Activated T-helper 17 cell treated with anti-CD3 and anti-CD28 coated beads, Interleukin-2, amount 50 U/mL, for 72 hours (primary cell): ENCODE measurements at regions not wholly inside any gene's neighbourhood (a gene's known extent, or its start where the extent isn't known, plus 50 kb on each side); places are given as distances from the start of the nearest gene placed in this dataset.

ENCODE experiments used
- ATAC-seq: fragments of 150-1000 bp; cut with Tn5 transposase; replicated peaks from 2 replicates; pipeline ENCODE4 v1.10.0; 2021; ENCODE audit warnings: mild to moderate bottlenecking, moderate library complexity
- H3K27ac Mint-ChIP-seq: one replicate; pipeline ENCODE4 v1.8.0; 2022; ENCODE audit warnings: mixed read lengths
- H3K27me3 Mint-ChIP-seq: one replicate; pipeline ENCODE4 v1.8.0; 2022; ENCODE audit warnings: mixed read lengths
- H3K36me3 Mint-ChIP-seq: one replicate; pipeline ENCODE4 v1.8.0; 2022; ENCODE audit warnings: low read depth, mild to moderate bottlenecking, mixed read lengths
- H3K4me1 Mint-ChIP-seq: one replicate; pipeline ENCODE4 v1.8.0; 2022; ENCODE audit warnings: mixed read lengths
- H3K4me3 Mint-ChIP-seq: one replicate; pipeline ENCODE4 v1.8.0; 2022; ENCODE audit warnings: mild to moderate bottlenecking, mixed read lengths
- H3K9me3 Mint-ChIP-seq: one replicate; pipeline ENCODE4 v1.8.0; 2022; ENCODE audit warnings: mixed read lengths

DNA sequence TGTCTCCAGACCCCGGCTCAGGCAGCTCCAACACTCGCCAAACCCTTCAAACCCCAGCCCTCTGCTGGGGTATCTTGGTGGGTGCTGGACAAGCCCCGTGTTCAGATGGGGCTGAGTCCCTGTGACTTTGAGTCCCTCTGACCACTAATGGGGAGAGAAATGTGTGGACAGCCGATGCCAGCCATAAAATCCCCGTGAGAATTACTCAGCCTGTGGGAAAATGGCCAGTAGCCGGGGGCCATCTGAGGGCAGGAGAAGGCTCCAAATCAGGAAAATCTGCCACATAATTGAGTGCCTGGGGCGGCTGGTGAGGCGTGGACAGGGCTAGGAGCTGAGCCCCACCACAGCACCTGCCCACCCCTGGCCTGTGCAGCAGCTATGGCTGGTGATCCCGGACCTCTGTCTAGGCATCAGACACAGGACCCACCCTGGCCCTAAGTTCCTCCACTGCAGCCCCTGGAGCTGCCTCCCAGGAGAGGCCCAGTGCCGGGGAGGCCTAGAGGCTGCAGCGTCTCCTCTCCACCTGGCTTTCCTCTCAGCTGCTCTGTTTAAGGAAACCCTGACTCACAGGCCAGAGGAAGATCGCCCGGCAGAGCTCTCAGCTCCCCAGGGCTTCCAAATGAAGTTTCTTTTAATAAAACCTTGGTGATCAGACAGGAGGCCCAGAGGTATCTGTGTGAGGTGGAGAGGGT, 53.7 kb upstream of the SLCO4A1 start:
- no peak for ATAC-seq

DNA sequence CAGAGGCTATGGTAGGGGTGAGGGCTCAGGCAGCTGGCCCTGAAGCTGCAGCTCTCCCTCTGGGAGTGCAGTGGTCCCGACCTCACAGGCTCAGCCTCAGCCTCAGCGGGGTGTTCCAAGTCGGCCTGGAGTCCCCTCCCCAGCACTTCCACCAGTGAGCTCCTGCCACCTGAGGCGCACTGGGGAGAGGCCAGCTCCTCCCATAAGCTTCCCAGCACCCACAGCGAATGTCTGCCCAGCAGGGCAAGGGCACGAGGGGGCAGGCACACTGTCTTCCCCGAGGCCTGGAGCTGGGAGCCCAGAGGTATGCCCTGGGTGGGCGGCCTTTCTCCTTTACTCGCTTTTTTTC, 53.2 kb upstream of the SLCO4A1 start:
- Mint-ChIP-seq H3K36me3 (no peaks in the 10 kb centered on the region), H3K27ac (no peak overlapping the region), H3K27me3 (peaks cover 10% of the 10 kb centered on the region), H3K9me3 (no peaks in the 10 kb centered on the region), H3K4me3 (no peak overlapping the region), H3K4me1 (no peaks in the 10 kb centered on the region)
- ATAC-seq, result no peak

More for the DNA sequence above, 53.7 kb upstream of the SLCO4A1 start:
- H3K9me3 Mint-ChIP-seq, result no peaks in the 10 kb centered on the region
- H3K27ac Mint-ChIP-seq, result no peak overlapping the region
- no peaks in the 10 kb centered on the region for H3K36me3 Mint-ChIP-seq
- no peaks in the 10 kb centered on the region for H3K4me1 Mint-ChIP-seq
- peaks cover 10% of the 10 kb centered on the region for H3K27me3 Mint-ChIP-seq
- no peak overlapping the region for H3K4me3 Mint-ChIP-seq

DNA sequence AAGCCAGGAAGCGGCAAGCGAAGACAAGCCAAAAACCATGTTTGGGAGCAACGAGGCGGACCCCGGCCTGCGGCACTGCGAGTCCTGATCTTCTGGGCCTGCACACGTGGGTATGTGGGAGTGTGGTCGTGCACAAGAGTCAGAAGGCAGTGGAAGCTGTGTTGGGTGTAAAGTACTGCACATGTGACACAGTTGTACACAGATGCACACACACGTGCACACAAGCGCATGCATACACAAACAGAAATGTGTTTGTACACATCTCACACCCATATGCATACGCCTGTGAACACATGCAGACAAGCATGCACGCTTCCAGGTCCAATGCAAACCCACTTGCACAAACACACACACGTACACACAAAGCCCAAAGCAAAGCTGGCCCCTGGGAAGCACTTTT, 52.6 kb upstream of the SLCO4A1 start:
- no peaks in the 10 kb centered on the region for H3K9me3 Mint-ChIP-seq
- peaks cover 12% of the 10 kb centered on the region for H3K27me3 Mint-ChIP-seq
- H3K36me3 Mint-ChIP-seq, result no peaks in the 10 kb centered on the region
- H3K4me1 Mint-ChIP-seq, result no peaks in the 10 kb centered on the region
- no peak for ATAC-seq
- H3K4me3 Mint-ChIP-seq, result no peak overlapping the region
- no peak overlapping the region for H3K27ac Mint-ChIP-seq

GRCh38 chr20:62590309-62591121, 51.8 kb upstream of the SLCO4A1 start:
- no peak overlapping the region for H3K4me3 Mint-ChIP-seq
- peaks cover 14% of the 10 kb centered on the region for H3K27me3 Mint-ChIP-seq
- no peak overlapping the region for H3K27ac Mint-ChIP-seq
- no peaks in the 10 kb centered on the region for H3K9me3 Mint-ChIP-seq
- no peak for ATAC-seq
- no peaks in the 10 kb centered on the region for H3K36me3 Mint-ChIP-seq
- H3K4me1 Mint-ChIP-seq, result no peaks in the 10 kb centered on the region

DNA sequence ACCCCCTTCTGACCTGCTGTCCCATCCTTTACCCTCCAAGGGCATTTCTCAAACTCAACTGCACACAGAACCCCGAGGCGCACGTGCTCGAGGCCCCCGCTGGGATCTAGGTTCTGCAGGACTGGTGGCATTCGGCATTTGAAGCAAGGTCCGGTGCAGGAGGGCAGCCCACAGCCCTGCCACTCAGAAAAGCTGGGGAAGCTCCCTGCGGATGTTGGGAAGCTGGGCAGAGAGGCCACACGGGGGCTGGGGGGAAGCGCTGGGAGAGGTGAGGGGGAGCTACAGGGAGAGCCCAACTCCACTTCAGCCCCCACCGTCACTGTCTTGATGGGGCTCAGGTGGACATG, 51.2 kb upstream of the SLCO4A1 start:
- no peaks in the 10 kb centered on the region for H3K36me3 Mint-ChIP-seq
- no peaks in the 10 kb centered on the region for H3K4me1 Mint-ChIP-seq
- H3K4me3 Mint-ChIP-seq, result no peak overlapping the region
- H3K9me3 Mint-ChIP-seq, result no peaks in the 10 kb centered on the region
- ATAC-seq, result no peak
- H3K27me3 Mint-ChIP-seq, result peaks cover 16% of the 10 kb centered on the region
- H3K27ac Mint-ChIP-seq, result no peak overlapping the region

DNA sequence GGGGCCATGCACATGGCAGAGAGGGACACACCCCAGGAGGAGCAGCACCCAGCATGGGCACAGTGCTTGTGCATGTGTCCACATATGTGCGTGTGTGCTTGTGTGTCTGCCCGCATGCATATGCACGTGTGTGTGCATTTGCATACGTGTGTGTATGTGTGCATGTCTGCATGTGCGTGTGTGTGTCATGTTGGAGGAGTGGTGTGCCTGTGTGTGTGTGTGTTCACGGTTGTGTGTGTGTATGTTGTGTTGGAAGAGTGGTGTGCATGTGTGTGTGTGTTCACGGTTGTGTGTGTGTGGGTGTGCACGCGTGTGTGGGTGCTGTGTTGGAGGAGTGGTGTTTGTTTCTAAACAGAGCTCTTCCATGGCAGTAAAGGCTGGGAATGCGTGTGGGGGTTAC, 50.7 kb upstream of the SLCO4A1 start:
- peaks cover 17% of the 10 kb centered on the region for H3K27me3 Mint-ChIP-seq
- H3K4me1 Mint-ChIP-seq, result no peaks in the 10 kb centered on the region
- no peak for ATAC-seq
- no peak overlapping the region for H3K4me3 Mint-ChIP-seq
- no peaks in the 10 kb centered on the region for H3K9me3 Mint-ChIP-seq
- no peaks in the 10 kb centered on the region for H3K36me3 Mint-ChIP-seq
- H3K27ac Mint-ChIP-seq, result no peak overlapping the region
